Activated CD4-positive, alpha-beta T cell treated with anti-CD3 and anti-CD28 coated beads, Interleukin-2, amount 10 ng/mL, durations not matched to agents 7 days and 5 days (primary cell): ENCODE measurements at regions not wholly inside any gene's neighbourhood (a gene's known extent, or its start where the extent isn't known, plus 50 kb on each side); places are given as distances from the start of the nearest gene placed in this dataset.
"Not testable (repeated sequence)": the region's sequence is repeated elsewhere in the genome, so short reads cannot be mapped to it uniquely, and the experiment has no call there.

Experiments used
- CTCF ChIA-PET: fragments of 350-600 bp; sonication (Branson Sonifier 250); formaldehyde crosslinking; loops from one replicate; lab custom pipeline; 2021; ENCODE audit warnings: antibody characterized with exemption; lab: Charles Lee
- POLR2A ChIA-PET: fragments of 350-600 bp; sonication (Branson Sonifier 250); formaldehyde crosslinking; loops from one replicate; lab custom pipeline; 2021; ENCODE audit warnings: antibody characterized with exemption; lab: Charles Lee
- DNase-seq: peaks from one replicate; pipeline ENCODE4 v3.0.0-alpha.2; 2020
- H3K27ac Mint-ChIP-seq: one replicate; pipeline ENCODE4 v1.8.0; 2021; ENCODE audit warnings: mild to moderate bottlenecking, moderate library complexity, mixed read lengths
- H3K27me3 Mint-ChIP-seq: one replicate; pipeline ENCODE4 v1.8.0; 2021; ENCODE audit warnings: mixed read lengths
- H3K36me3 Mint-ChIP-seq: one replicate; pipeline ENCODE4 v1.8.0; 2021; ENCODE audit warnings: low read depth, mixed read lengths
- H3K4me1 Mint-ChIP-seq: one replicate; pipeline ENCODE4 v1.8.0; 2021; ENCODE audit warnings: mixed read lengths
- H3K4me3 Mint-ChIP-seq: one replicate; pipeline ENCODE4 v1.8.0; 2021; ENCODE audit warnings: mild to moderate bottlenecking, moderate library complexity, mixed read lengths
- H3K9me3 Mint-ChIP-seq: one replicate; pipeline ENCODE4 v1.8.0; 2021; ENCODE audit warnings: mixed read lengths

DNA sequence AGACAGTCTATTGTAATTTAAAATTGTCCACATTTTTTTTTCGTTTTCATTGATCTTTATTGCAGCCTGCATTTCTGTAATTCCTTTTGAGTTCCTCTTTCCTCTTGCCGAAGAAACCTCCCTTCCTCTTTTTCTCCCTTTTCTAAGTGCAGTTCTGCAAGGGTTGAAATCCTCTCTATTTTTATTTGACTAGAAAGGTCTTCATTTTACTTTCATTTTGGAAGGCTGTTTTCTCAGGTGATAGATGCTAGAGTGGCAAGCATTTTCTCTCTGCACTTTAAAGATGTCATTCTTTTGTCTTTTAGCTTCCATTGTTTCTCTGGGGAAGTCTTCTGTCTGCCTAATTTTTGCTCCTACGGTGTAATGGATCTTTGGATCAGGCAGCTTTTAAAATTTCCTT, 248.5 kb downstream of the SMARCA2 start:
- DNase-seq, result no peak
- Mint-ChIP-seq H3K36me3 (no peaks in the 10 kb centered on the region), H3K27me3 (peaks cover 13% of the 10 kb centered on the region), H3K4me1 (peaks cover 2% of the 10 kb centered on the region), H3K9me3 (no peaks in the 10 kb centered on the region), H3K4me3 (no peak overlapping the region), H3K27ac (no peak overlapping the region)
- CTCF ChIA-PET, result interaction anchor here (0.7 to 1.3 kb wide), 3 partner anchors 9 to 528 kb away, joined by 3 to 4 read pairs (median 3); no protein-coding TSS in a partner anchor
- POLR2A ChIA-PET, result no interaction called here

DNA sequence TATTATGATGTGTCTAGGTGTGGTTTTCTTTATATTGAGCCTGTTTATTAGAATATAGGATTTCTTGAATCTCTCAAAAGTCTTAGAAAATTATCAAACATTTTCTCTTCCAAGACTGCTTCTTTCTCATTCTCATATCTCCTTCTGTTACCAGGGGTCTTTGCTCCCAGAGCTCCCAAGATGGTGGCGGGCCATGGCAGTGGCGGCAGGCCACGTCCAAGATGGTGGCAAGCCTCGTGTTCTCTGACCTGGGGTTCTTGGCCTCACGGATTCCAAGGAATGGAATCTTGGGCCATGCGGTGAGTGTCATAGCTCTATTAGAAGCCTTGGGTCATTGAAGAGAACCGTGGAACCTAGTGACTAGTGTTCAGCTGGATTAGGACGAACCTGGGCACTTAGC, 248.9 kb downstream of the SMARCA2 start:
- Mint-ChIP-seq H3K27ac (no peak overlapping the region), H3K4me1 (peaks cover 2% of the 10 kb centered on the region), H3K9me3 (no peaks in the 10 kb centered on the region), H3K36me3 (no peaks in the 10 kb centered on the region), H3K4me3 (no peak overlapping the region), H3K27me3 (peaks cover 15% of the 10 kb centered on the region)
- ChIA-PET POLR2A (no interaction called here), CTCF (interaction anchor here (1.3 kb wide), 1 partner anchor 10 kb away, joined by 3 read pairs; no protein-coding TSS in a partner anchor)
- DNase-seq, result no peak

DNA sequence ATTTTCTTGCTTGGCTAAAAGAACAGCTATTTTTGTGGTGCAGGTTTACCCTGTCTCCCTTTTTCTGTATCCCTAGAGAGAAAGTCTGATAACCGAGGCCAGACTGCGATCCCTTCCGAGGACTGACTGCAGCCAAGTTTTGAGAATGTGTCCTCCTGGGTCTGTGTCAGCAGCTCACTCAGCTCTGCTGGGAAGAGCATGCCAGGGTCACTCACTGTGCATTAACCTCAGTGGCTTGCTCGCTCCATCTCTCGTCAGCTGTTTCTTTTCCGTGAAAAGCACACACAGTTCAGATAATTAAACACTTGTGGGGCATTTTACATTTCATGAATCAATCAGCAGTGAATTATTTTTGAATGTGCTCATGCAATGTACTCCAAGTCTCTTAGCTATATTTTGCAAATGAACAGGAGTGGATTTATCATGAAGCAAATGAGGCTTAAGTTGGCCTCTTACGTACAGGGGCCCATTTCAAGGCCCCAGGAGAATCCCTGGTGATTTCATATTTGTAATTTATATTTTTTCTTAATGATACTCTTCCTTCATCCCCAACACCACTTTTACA, 252.1 kb downstream of the SMARCA2 start:
- ChIA-PET POLR2A (no interaction called here), CTCF (no interaction called here)
- Mint-ChIP-seq H3K9me3 (no peaks in the 10 kb centered on the region), H3K36me3 (no peaks in the 10 kb centered on the region), H3K27me3 (peaks cover 15% of the 10 kb centered on the region), H3K27ac (no peak overlapping the region), H3K4me1 (peaks cover 7% of the 10 kb centered on the region), H3K4me3 (no peak overlapping the region)
- no peak for DNase-seq

DNA sequence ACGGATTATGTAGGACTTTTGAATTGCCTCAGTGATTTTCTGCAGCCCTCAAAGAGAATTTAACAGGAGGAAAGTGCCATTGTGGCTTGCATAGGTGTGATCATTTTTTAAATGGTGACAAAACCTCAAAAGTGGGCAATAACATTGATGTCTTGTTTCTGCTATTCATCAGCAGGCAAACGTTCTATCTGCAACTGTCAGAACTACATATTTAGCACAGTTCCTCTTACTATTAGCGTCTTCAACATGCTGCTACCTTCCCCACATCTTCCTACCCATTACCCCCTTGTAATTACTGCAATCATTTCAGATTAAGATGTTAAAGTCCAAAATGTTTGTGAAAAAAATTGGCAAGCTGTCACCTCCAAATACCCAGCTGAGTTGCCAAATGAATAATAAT, 254.6 kb downstream of the SMARCA2 start:
- no peak for DNase-seq
- ChIA-PET POLR2A (no interaction called here), CTCF (interaction anchor here (0.6 to 1.0 kb wide), 2 partner anchors 12 to 88 kb away, joined by 3 to 6 read pairs; no protein-coding TSS in a partner anchor)
- Mint-ChIP-seq H3K27ac (no peak overlapping the region), H3K36me3 (no peaks in the 10 kb centered on the region), H3K27me3 (peaks cover 18% of the 10 kb centered on the region), H3K4me3 (no peak overlapping the region), H3K9me3 (no peaks in the 10 kb centered on the region), H3K4me1 (peaks cover 4% of the 10 kb centered on the region)

DNA sequence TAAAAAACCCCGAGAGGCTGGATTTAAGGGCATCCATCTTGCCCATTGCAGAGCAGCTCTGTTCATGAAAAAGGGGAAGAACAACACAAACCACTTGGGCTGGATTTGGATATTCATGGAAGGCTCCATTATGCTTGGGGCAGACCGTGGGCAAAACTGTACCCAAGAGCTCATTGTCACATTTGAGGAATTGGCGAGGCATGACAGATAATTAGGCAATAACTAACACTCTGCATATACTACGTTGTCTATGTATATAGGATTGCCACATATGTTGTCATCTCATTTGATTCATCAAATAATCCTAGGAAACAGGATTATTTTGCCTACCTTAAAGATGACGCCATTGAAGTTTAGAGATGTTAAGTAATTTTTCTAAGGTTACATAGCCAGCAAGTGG, 255.4 kb downstream of the SMARCA2 start:
- POLR2A ChIA-PET, result no interaction called here
- no peak for DNase-seq
- peaks cover 18% of the 10 kb centered on the region for H3K27me3 Mint-ChIP-seq
- peaks cover 4% of the 10 kb centered on the region for H3K4me1 Mint-ChIP-seq
- H3K4me3 Mint-ChIP-seq, result no peak overlapping the region
- CTCF ChIA-PET, result no interaction called here
- H3K9me3 Mint-ChIP-seq, result no peaks in the 10 kb centered on the region
- no peaks in the 10 kb centered on the region for H3K36me3 Mint-ChIP-seq
- H3K27ac Mint-ChIP-seq, result no peak overlapping the region

DNA sequence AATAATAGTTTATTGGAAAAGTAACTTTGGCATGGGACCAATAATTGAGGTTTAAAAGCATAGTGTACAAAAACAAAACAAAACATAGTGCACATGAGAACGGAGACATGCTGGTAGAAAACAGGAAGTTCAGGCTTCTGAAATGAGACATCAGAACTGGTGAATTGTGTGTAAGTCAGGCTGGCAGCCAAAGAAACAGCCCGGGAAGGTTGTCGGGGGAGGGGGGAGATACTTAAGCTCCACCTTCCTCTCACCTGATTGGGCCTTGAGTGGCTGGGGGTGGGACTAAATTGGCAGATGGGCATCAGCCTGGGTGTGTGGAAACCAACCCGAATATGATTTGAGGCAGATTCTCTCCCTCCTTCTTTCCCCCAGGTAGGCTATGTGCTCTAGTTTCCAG, 256.3 kb downstream of the SMARCA2 start:
- Mint-ChIP-seq H3K36me3 (no peaks in the 10 kb centered on the region), H3K9me3 (no peaks in the 10 kb centered on the region), H3K27me3 (peaks cover 14% of the 10 kb centered on the region), H3K27ac (no peak overlapping the region), H3K4me1 (peaks cover 4% of the 10 kb centered on the region), H3K4me3 (no peak overlapping the region)
- no peak for DNase-seq
- ChIA-PET POLR2A (no interaction called here), CTCF (interaction anchor here (0.6 to 0.7 kb wide), 2 partner anchors 18 to 164 kb away, joined by 3 read pairs; no protein-coding TSS in a partner anchor)

DNA sequence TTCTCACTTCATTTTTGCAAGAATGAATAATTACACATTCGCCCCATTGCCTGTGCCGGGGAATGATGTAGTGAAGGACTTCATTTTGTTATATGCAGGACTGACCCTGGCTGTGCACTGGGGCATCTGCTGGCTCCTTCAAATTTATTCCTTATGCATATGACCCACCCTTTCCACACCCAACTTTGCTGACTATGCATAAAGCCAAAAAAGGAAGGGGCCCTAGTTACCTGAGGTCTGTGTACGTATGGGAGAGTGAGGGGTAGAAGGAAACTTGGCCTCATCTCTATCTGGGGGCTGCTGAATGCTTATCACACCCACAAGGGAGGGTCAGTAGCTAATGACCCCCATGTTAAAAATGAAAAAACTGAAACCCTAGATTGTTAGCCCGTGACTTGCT, 259.6 kb downstream of the SMARCA2 start:
- no peak for DNase-seq
- Mint-ChIP-seq H3K9me3 (no peaks in the 10 kb centered on the region), H3K36me3 (no peaks in the 10 kb centered on the region), H3K27me3 (peaks cover 2% of the 10 kb centered on the region), H3K4me1 (peaks cover 4% of the 10 kb centered on the region), H3K4me3 (no peak overlapping the region), H3K27ac (no peak overlapping the region)
- ChIA-PET POLR2A (no interaction called here), CTCF (no interaction called here)

DNA sequence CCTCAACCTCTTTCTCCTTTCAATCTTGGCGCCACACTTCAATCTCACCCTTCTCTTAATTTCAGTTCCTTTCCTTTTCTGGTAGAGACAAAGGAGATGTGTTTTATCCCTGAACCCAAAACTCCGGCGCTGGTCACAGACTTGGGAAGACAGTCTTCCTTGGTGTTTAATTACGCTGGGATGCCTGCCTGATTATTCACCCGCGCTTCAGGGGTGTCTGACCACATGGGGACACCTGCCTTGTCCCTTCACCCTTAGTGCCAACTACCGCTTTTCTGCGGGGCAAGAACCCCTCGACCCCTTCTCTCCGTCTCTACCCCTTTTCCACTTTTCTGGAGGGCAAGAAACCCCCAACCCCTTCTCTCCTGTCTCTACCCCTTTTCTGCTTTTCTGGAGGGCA, 261.1 kb downstream of the SMARCA2 start:
- H3K9me3 Mint-ChIP-seq, result no peaks in the 10 kb centered on the region
- ChIA-PET CTCF (no interaction called here), POLR2A (no interaction called here)
- DNase-seq, result no peak
- H3K4me1 Mint-ChIP-seq, result peaks cover 1% of the 10 kb centered on the region
- no peak overlapping the region for H3K4me3 Mint-ChIP-seq
- H3K36me3 Mint-ChIP-seq, result no peaks in the 10 kb centered on the region
- H3K27me3 Mint-ChIP-seq, result peaks cover 2% of the 10 kb centered on the region
- H3K27ac Mint-ChIP-seq, result no peak overlapping the region

DNA sequence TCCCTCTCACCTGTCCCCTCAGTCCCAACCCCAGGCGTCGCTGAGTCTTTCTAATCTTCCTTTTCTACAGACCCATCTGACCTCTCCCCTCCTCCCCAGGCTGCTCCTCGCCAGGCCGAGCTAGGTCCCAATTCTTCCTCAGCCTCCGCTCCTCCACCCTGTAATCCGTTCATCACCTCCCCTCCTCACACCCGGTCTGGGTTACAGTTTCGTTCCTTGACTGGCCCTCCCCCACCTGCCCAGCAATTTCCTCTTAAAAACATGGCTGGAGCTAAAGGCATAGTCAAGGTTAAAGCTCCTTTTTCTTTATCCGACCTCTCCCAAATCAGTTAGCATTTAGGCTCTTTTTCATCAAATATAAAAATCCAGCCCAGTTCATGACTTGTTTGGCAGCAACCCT, 262.0 kb downstream of the SMARCA2 start:
- H3K36me3 Mint-ChIP-seq, CTCF ChIA-PET, H3K4me1 Mint-ChIP-seq, POLR2A ChIA-PET, H3K27ac Mint-ChIP-seq, H3K27me3 Mint-ChIP-seq, DNase-seq, H3K9me3 Mint-ChIP-seq, H3K4me3 Mint-ChIP-seq: not testable (repeated sequence)

DNA sequence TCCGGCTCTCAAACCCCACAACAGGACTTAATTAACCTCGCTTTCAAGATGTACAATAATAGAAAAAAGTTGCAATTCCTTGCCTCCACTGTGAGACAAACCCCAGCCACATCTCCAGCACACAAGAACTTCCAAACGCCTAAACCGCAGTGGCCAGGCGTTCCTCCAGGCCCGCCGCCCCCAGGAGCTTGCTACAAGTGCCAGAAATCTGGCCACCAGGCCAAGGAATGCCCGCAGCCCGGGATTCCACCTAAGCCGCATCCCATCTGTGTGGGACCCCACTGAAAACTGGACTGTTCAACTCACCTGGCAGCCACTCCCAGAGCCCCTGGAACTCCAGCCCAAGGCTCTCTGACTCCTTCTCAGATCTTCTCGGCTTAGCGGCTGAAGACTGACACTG, 262.5 kb downstream of the SMARCA2 start:
- H3K4me3 Mint-ChIP-seq, POLR2A ChIA-PET: not testable (repeated sequence)

DNA sequence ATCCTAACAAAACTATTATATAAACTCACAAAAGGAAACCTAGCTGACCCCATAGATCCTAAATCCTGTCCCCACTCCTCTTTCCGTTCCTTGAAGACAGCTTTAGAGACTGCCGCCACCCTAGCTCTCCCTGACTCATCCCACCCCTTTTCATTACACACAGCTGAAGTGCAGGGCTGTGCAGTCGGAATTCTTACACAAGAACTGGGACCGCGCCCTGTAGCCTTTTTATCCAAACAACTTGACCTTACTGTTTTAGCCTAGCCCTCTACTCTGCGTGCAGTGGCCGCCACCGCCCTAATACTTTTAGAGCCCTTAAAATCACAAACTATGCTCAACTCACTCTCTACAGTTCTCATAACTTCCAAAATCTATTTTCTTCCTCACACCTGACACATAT, 264.0 kb downstream of the SMARCA2 start:
- H3K4me3 Mint-ChIP-seq, CTCF ChIA-PET: not testable (repeated sequence)

More for the DNA sequence above, 262.5 kb downstream of the SMARCA2 start:
- H3K27me3 Mint-ChIP-seq, DNase-seq, H3K9me3 Mint-ChIP-seq, H3K27ac Mint-ChIP-seq, CTCF ChIA-PET, H3K4me1 Mint-ChIP-seq, H3K36me3 Mint-ChIP-seq: not testable (repeated sequence)

DNA sequence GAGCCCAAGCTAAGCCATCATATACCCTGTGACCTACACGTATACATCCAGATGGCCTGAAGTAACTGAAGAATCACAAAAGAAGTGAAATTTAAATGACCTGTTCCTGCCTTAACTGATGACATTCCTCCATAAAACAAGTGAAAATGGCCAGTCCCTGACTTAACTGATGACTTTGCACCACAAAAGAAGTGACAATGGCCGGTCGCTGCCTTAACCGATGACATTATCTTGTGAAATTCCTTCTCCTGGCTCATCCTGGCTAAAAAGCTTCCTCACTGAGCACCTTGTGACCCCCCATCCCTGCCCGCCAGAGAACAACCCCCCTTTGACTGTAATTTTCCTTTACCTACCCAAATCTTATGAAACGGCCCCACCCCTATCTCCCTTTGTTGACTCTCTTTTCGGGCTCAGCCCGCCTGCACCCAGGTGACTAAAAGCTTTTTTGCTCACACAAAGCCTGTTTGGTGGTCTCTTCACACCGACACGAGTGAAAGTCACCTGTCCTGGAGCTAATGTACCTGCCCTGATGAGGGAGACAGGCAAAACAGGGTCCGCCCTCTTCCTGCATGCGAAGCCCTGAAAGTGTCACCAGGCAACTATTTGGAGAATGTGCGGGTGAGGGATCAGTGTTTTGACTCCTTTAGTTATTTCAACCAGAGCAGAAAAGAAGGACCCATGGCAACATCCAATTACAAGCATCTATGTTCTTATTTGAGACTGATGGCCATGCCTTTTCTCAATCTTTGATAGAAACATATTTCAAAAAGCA, 266.1 kb downstream of the SMARCA2 start:
- Mint-ChIP-seq H3K27ac (no peak overlapping the region), H3K4me3 (no peak overlapping the region), H3K36me3 (no peaks in the 10 kb centered on the region), H3K4me1 (no peaks in the 10 kb centered on the region), H3K27me3 (peaks cover under 1% of the 10 kb centered on the region), H3K9me3 (no peaks in the 10 kb centered on the region)
- ChIA-PET CTCF (interaction anchor here (1.3 kb wide), 1 partner anchor 12 kb away, joined by 3 read pairs; no protein-coding TSS in a partner anchor), POLR2A (no interaction called here)
- DNase-seq, result no peak

More for the DNA sequence above, 264.0 kb downstream of the SMARCA2 start:
- POLR2A ChIA-PET, H3K4me1 Mint-ChIP-seq, H3K9me3 Mint-ChIP-seq, H3K36me3 Mint-ChIP-seq, H3K27me3 Mint-ChIP-seq, H3K27ac Mint-ChIP-seq, DNase-seq: not testable (repeated sequence)

DNA sequence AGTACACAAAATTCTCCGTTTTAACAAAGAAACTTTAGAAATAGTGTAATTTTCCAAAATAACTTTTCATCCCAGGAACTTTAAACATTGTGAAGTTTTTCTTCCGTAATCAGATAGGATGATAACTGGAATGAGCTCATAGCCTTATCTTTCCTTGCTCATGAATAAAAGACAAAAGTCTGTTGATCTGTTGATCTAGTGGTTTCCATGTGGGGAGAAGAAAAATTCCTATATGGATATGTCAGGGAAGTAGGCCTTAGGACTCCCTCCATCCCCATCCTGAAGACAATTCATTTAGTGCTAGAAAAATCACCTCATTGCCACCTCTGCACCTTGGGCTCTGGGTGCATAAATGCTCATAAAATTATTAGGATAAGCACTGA, 266.6 kb downstream of the SMARCA2 start:
- H3K4me3 Mint-ChIP-seq, result no peak overlapping the region
- CTCF ChIA-PET, result interaction anchor here (1.3 kb wide), 1 partner anchor 12 kb away, joined by 3 read pairs; no protein-coding TSS in a partner anchor

More for the DNA sequence above, 266.6 kb downstream of the SMARCA2 start:
- no peak overlapping the region for H3K27ac Mint-ChIP-seq
- H3K36me3 Mint-ChIP-seq, result no peaks in the 10 kb centered on the region
- DNase-seq, result no peak
- POLR2A ChIA-PET, result no interaction called here
- H3K9me3 Mint-ChIP-seq, result no peaks in the 10 kb centered on the region
- H3K27me3 Mint-ChIP-seq, result peaks cover 4% of the 10 kb centered on the region
- no peaks in the 10 kb centered on the region for H3K4me1 Mint-ChIP-seq
